H1 (cell line): ENCODE measurements at regions not wholly inside any gene's neighbourhood (a gene's known extent, or its start where the extent isn't known, plus 50 kb on each side); places are given as distances from the start of the nearest gene placed in this dataset.

ENCODE experiments used
- CTCF ChIA-PET: fragments of 300-600 bp; sonication (Branson Sonifier 250); formaldehyde crosslinking; loops from one replicate; lab custom pipeline; 2021; ENCODE audit not compliant: partially characterized antibody; lab: Charles Lee
- POLR2A ChIA-PET: fragments of 300-600 bp; sonication (Branson Sonifier 250); formaldehyde crosslinking; loops from one replicate; lab custom pipeline; 2021; ENCODE audit warnings: inconsistent platforms; ENCODE audit not compliant: partially characterized antibody; lab: Charles Lee
- DNase-seq, 2 experiments: peaks; one replicate each; pipeline versions ENCODE4 v3.0.0 to v3.0.0-alpha.2; 2010 to 2022; ENCODE audit warnings: low spot score in 2 of 2, low read depth in 1 of 2, mixed read lengths in 1 of 2
- FAIRE-seq: peaks from 2 replicates; lab custom pipeline; 2011; peaks lifted over from hg19 to GRCh38; lab: Jason Lieb, UNC
- H2AFZ ChIP-seq: 2 replicates; pipeline ENCODE4 v1.8.1; 2012; ENCODE audit warnings: low read length, inconsistent platforms
- H2AK5ac ChIP-seq: 2 replicates; pipeline ENCODE4 v1.6.1; 2013; ENCODE audit warnings: low read depth, low read length
- H2BK120ac ChIP-seq: replicated peaks from 2 replicates; pipeline ENCODE3; 2013; ENCODE audit warnings: low read depth, low read length, inconsistent platforms
- H2BK12ac ChIP-seq: 2 replicates; pipeline ENCODE4 v1.6.1; 2013; ENCODE audit warnings: low read depth, low read length
- H2BK15ac ChIP-seq: 2 replicates; pipeline ENCODE4 v1.6.1; 2013; ENCODE audit warnings: low read length
- H2BK20ac ChIP-seq: 2 replicates; pipeline ENCODE4 v1.6.1; 2013; ENCODE audit warnings: low read length
- H2BK5ac ChIP-seq: 2 replicates; pipeline ENCODE4 v1.6.1; 2013; ENCODE audit warnings: low read depth, low read length
- H3K14ac ChIP-seq: 2 replicates; pipeline ENCODE4 v1.6.1; 2013; ENCODE audit warnings: inconsistent platforms; ENCODE audit not compliant: insufficient read length
- H3K18ac ChIP-seq: 2 replicates; pipeline ENCODE4 v1.6.1; 2013; ENCODE audit warnings: low read length; ENCODE audit errors: extremely low read depth
- H3K23ac ChIP-seq: 2 replicates; pipeline ENCODE4 v1.6.1; 2013; ENCODE audit warnings: inconsistent platforms; ENCODE audit not compliant: insufficient read length
- H3K23me2 ChIP-seq: 2 replicates; pipeline ENCODE4 v1.6.1; 2013; ENCODE audit warnings: low read depth, low read length
- H3K27ac ChIP-seq: 2 replicates; pipeline ENCODE4 v1.6.1; 2011; ENCODE audit warnings: low read depth, low read length, inconsistent platforms
- H3K27me3 ChIP-seq, 4 experiments: replicated peaks in 1 of 4; 1 replicate in 1 of 4; 2 replicates in 3 of 4; pipeline versions ENCODE4 v1.6.1 to v1.8.1; 2011 to 2013; ENCODE audit warnings: low read length in 3 of 4, mild to moderate bottlenecking in 3 of 4, inconsistent platforms in 2 of 4, mixed read lengths in 2 of 4, moderate library complexity in 1 of 4; ENCODE audit not compliant: control insufficient read depth in 3 of 4, insufficient read depth in 3 of 4; ENCODE audit errors: extremely low read depth in 1 of 4
- H3K36me3 ChIP-seq, 4 experiments: 2 replicates each; pipeline versions ENCODE4 v1.6.1 to v1.8.1; 2011 to 2013; ENCODE audit warnings: mild to moderate bottlenecking in 4 of 4, low read length in 3 of 4, moderate library complexity in 2 of 4, control low read depth in 1 of 4, inconsistent platforms in 1 of 4; ENCODE audit not compliant: insufficient read depth in 4 of 4, control insufficient read depth in 2 of 4
- H3K4ac ChIP-seq: replicated peaks from 2 replicates; pipeline ENCODE3; 2013; ENCODE audit warnings: low read length, low read depth, mixed read lengths, inconsistent platforms; ENCODE audit not compliant: insufficient read length
- H3K4me1 ChIP-seq, 4 experiments: replicated peaks in 1 of 4; 1 replicate in 1 of 4; 2 replicates in 3 of 4; pipeline versions ENCODE4 v1.6.1 to v1.8.1; 2011 to 2013; ENCODE audit warnings: low read length in 3 of 4, inconsistent platforms in 2 of 4, mixed read lengths in 1 of 4; ENCODE audit not compliant: insufficient read depth in 4 of 4, control insufficient read depth in 3 of 4
- H3K4me2 ChIP-seq, 2 experiments: 2 replicates each; pipeline versions ENCODE4 v1.6.1 to v1.8.1; 2011 to 2013; ENCODE audit warnings: low read depth in 2 of 2, low read length in 2 of 2, control low read depth in 1 of 2, inconsistent platforms in 1 of 2, mild to moderate bottlenecking in 1 of 2; ENCODE audit not compliant: insufficient read depth in 1 of 2
- H3K4me3 ChIP-seq, 4 experiments: fragments of 200-600, 300-600 bp in 1 of 4; sonication (generic), shearing (Covaris generic), sonication (Bioruptor Twin) in 1 of 4; 2 replicates each; pipeline versions ENCODE4 v1.5.1 to v1.8.1; 2011 to 2016; ENCODE audit warnings: low read length in 4 of 4, low read depth in 3 of 4, control low read depth in 2 of 4, inconsistent platforms in 2 of 4, mild to moderate bottlenecking in 2 of 4, mixed read lengths in 1 of 4, moderate library complexity in 1 of 4; ENCODE audit not compliant: insufficient read depth in 2 of 4; ENCODE audit errors: extremely low read depth in 1 of 4
- H3K56ac ChIP-seq: replicated peaks from 2 replicates; pipeline ENCODE3; 2013; ENCODE audit warnings: low read depth, mild to moderate bottlenecking, mixed read lengths, low read length, inconsistent platforms; ENCODE audit not compliant: insufficient read length
- H3K79me1 ChIP-seq: 2 replicates; pipeline ENCODE4 v1.6.1; 2013; ENCODE audit warnings: low read depth, low read length, control low read depth
- H3K79me2 ChIP-seq, 2 experiments: 2 replicates each; pipeline versions ENCODE4 v1.6.1 to v1.8.1; 2012 to 2013; ENCODE audit warnings: low read length in 2 of 2, mild to moderate bottlenecking in 2 of 2, inconsistent platforms in 1 of 2; ENCODE audit not compliant: insufficient read depth in 2 of 2, control insufficient read depth in 1 of 2
- H3K9ac ChIP-seq, 4 experiments: replicated peaks in 1 of 4; 1 replicate in 1 of 4; 2 replicates in 3 of 4; pipeline versions ENCODE4 v1.6.1 to v1.8.1; 2011 to 2013; ENCODE audit warnings: low read depth in 3 of 4, low read length in 3 of 4, control low read depth in 2 of 4, mild to moderate bottlenecking in 2 of 4, moderate library complexity in 2 of 4, inconsistent platforms in 1 of 4; ENCODE audit errors: extremely low read depth in 1 of 4
- H3K9me3 ChIP-seq, 2 experiments: 2 replicates each; pipeline versions ENCODE4 v1.6.1 to v1.8.1; 2012 to 2013; ENCODE audit warnings: mild to moderate bottlenecking in 2 of 2, moderate library complexity in 2 of 2, control low read depth in 1 of 2, inconsistent platforms in 1 of 2, low read depth in 1 of 2, low read length in 1 of 2, mixed read lengths in 1 of 2; ENCODE audit not compliant: insufficient read depth in 2 of 2
- H4K20me1 ChIP-seq, 2 experiments: replicated peaks in 1 of 2; 2 replicates each; pipeline versions ENCODE3 to v1.8.1; 2011 to 2013; ENCODE audit warnings: inconsistent platforms in 2 of 2, low read length in 2 of 2, mild to moderate bottlenecking in 1 of 2; ENCODE audit not compliant: insufficient read depth in 2 of 2, control insufficient read depth in 1 of 2
- H4K5ac ChIP-seq: 2 replicates; pipeline ENCODE4 v1.6.1; 2013; ENCODE audit warnings: low read length, low read depth, mixed read lengths, inconsistent platforms; ENCODE audit not compliant: insufficient read length
- H4K8ac ChIP-seq: 2 replicates; pipeline ENCODE4 v1.8.0; 2013; ENCODE audit warnings: mild to moderate bottlenecking, moderate library complexity, low read length, inconsistent platforms; ENCODE audit not compliant: insufficient read depth; ENCODE audit errors: extremely low read depth
- H4K91ac ChIP-seq: replicated peaks from 2 replicates; pipeline ENCODE3; 2013; ENCODE audit warnings: low read length, mixed read lengths, inconsistent platforms; ENCODE audit not compliant: insufficient read length
- KDM5A ChIP-seq: fragments of 200-600 bp; IDR thresholded peaks from 2 replicates; pipeline ENCODE4 v1.7.1; 2012; ENCODE audit warnings: mild to moderate bottlenecking, low read length, inconsistent platforms, mixed read lengths
- SUZ12 ChIP-seq: fragments of 200-600 bp; sonication (generic); IDR thresholded peaks from 2 replicates; pipeline ENCODE4 v1.6.1; 2012; ENCODE audit warnings: mild to moderate bottlenecking, inconsistent platforms, low read length, moderate library complexity, mixed read lengths

DNA sequence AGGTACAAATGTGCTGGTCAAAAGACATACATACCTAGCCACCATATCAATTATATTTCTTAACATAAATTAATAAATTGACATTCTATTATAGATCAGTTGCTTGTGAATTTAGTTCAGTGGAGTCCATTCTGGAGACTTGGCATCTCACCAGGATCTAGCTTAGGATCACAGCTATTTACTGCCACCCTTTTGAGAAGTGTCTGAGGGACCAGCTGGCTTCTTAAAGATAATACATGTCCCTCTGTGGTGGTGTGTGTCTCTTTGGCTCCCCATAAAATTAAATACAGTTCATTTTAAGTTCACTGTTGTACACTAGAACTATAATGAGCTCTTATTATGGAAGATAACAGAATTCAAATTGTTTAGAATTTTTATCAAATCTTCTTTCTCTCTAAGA, 290.7 kb downstream of the PRELID2 start:
- Histone ChIP-seq H3K56ac (peak overlapping the region; percentile 12), H4K20me1 (no peaks in the 10 kb centered on the region), H4K5ac (no peak overlapping the region), H3K4me3 (no peak overlapping the region), H2AK5ac (no peak overlapping the region), H2BK20ac (no peak overlapping the region), H4K8ac (no peak overlapping the region), H2BK120ac (no peak overlapping the region), H4K91ac (no peak overlapping the region), H3K4me1 (peaks cover 0 to 4% (median 0%) of the 10 kb centered on the region in 4 experiments; a peak in 1 of 7 replicates), H3K14ac (no peak overlapping the region), H3K27ac (no peak overlapping the region), H3K9me3 (no peaks in the 10 kb centered on the region), H2AFZ (no peak overlapping the region), H2BK5ac (no peak overlapping the region), H3K27me3 (no peaks in the 10 kb centered on the region; a peak in 1 of 7 replicates), H3K18ac (no peak overlapping the region), H2BK12ac (no peak overlapping the region), H2BK15ac (no peak overlapping the region), H3K4me2 (no peak overlapping the region), H3K23me2 (no peaks in the 10 kb centered on the region), H3K79me2 (no peaks in the 10 kb centered on the region), H3K23ac (no peak overlapping the region), H3K9ac (no peak overlapping the region), H3K4ac (no peak overlapping the region), H3K79me1 (no peaks in the 10 kb centered on the region), H3K36me3 (no peaks in the 10 kb centered on the region)
- CTCF ChIA-PET: no interaction called here
- POLR2A ChIA-PET: no interaction called here
- TF ChIP-seq KDM5A (no peak), SUZ12 (no peak)
- DNase-seq (no peak), FAIRE-seq (no peak)
